Subcutaneous abdominal adipose tissue (tissue), 5 donors: ENCODE measurements at regions not wholly inside any gene's neighbourhood (a gene's known extent, or its start where the extent isn't known, plus 50 kb on each side); places are given as distances from the start of the nearest gene placed in this dataset.
"Not testable (repeated sequence)": the region's sequence is repeated elsewhere in the genome, so short reads cannot be mapped to it uniquely, and the experiment has no call there.

Experiments
- H3K27ac ChIP-seq: one replicate; pipeline ENCODE4 v1.7.0; 2013; ENCODE audit warnings: low read depth, mild to moderate bottlenecking, inconsistent platforms, low read length, moderate library complexity
- H3K27me3 ChIP-seq, 5 donors: one replicate each; pipeline ENCODE4 v1.7.0; 2013; ENCODE audit warnings: low read length in 5 of 5, inconsistent platforms in 1 of 5; ENCODE audit not compliant: control insufficient read depth in 5 of 5, insufficient read depth in 4 of 5
- H3K36me3 ChIP-seq, 5 donors: one replicate each; pipeline ENCODE4 v1.7.0; 2013; ENCODE audit warnings: low read length in 5 of 5; ENCODE audit not compliant: control insufficient read depth in 5 of 5, insufficient read depth in 5 of 5
- H3K4me1 ChIP-seq, 5 donors: one replicate each; pipeline ENCODE4 v1.7.0; 2013; ENCODE audit warnings: low read length in 5 of 5, mild to moderate bottlenecking in 3 of 5, moderate library complexity in 1 of 5; ENCODE audit not compliant: control insufficient read depth in 5 of 5, insufficient read depth in 5 of 5
- H3K4me3 ChIP-seq, 5 donors: one replicate each; pipeline ENCODE4 v1.7.0; 2013; ENCODE audit warnings: low read length in 5 of 5, low read depth in 1 of 5
- H3K9ac ChIP-seq, 5 donors: one replicate each; pipeline ENCODE4 v1.7.0; 2013; ENCODE audit warnings: low read length in 5 of 5, mild to moderate bottlenecking in 4 of 5, moderate library complexity in 3 of 5
- H3K9me3 ChIP-seq, 5 donors: one replicate each; pipeline ENCODE4 v1.7.0; 2013; ENCODE audit warnings: low read length in 5 of 5; ENCODE audit not compliant: control insufficient read depth in 5 of 5
- donor health status: healthy.
- donor health status: healthy.
- donor health status: healthy.
- donor health status: healthy.
- donor health status: healthy.

GRCh38 chr2:57490741-57491140, 555.9 kb upstream of the VRK2 start:
- H3K27me3 ChIP-seq: no peaks in the 10 kb centered on the region
- no peaks in the 10 kb centered on the region for H3K36me3 ChIP-seq
- no peak overlapping the region for H3K9ac ChIP-seq
- peaks cover 0 to 4% (median 0%) of the 10 kb centered on the region in 5 donors for H3K9me3 ChIP-seq
- H3K4me3 ChIP-seq: no peak overlapping the region
- H3K27ac ChIP-seq: no peak overlapping the region
- peaks cover 0 to 8% (median 0%) of the 10 kb centered on the region in 5 donors for H3K4me1 ChIP-seq

GRCh38 chr2:57491213-57491612, 555.4 kb upstream of the VRK2 start:
- Histone ChIP-seq H3K9ac (no peak overlapping the region), H3K27me3 (no peaks in the 10 kb centered on the region), H3K27ac (no peak overlapping the region), H3K36me3 (no peaks in the 10 kb centered on the region), H3K4me1 (peaks cover 0 to 8% (median 0%) of the 10 kb centered on the region in 5 donors), H3K4me3 (no peak overlapping the region), H3K9me3 (peaks cover 0 to 4% (median 0%) of the 10 kb centered on the region in 5 donors)

GRCh38 chr2:57493966-57494365, 552.6 kb upstream of the VRK2 start:
- H3K9ac ChIP-seq, H3K4me1 ChIP-seq, H3K4me3 ChIP-seq, H3K27me3 ChIP-seq, H3K27ac ChIP-seq, H3K36me3 ChIP-seq, H3K9me3 ChIP-seq: not testable (repeated sequence)

GRCh38 chr2:57497489-57498096, 549.0 kb upstream of the VRK2 start:
- no peak overlapping the region for H3K9ac ChIP-seq
- peaks cover 0 to 4% (median 0%) of the 10 kb centered on the region in 5 donors for H3K9me3 ChIP-seq
- H3K36me3 ChIP-seq: no peaks in the 10 kb centered on the region
- H3K27me3 ChIP-seq: no peaks in the 10 kb centered on the region
- H3K4me1 ChIP-seq: peaks cover 0 to 8% (median 0%) of the 10 kb centered on the region in 5 donors
- no peak overlapping the region for H3K4me3 ChIP-seq
- H3K27ac ChIP-seq: no peak overlapping the region

- Histone ChIP-seq H3K36me3 (no peaks in the 10 kb centered on the region), H3K9me3 (no peaks in the 10 kb centered on the region), H3K4me1 (no peaks in the 10 kb centered on the region), H3K4me3 (no peak overlapping the region), H3K27ac (no peak overlapping the region), H3K27me3 (no peaks in the 10 kb centered on the region), H3K9ac (no peak overlapping the region)
These were observed 541.8 kb upstream of the VRK2 start for GRCh38 chr2:57504787-57505186.

GRCh38 chr2:57509189-57509588, 537.4 kb upstream of the VRK2 start:
- Histone ChIP-seq H3K27ac (no peak overlapping the region), H3K36me3 (no peaks in the 10 kb centered on the region), H3K4me1 (no peaks in the 10 kb centered on the region), H3K4me3 (no peak overlapping the region), H3K9me3 (no peaks in the 10 kb centered on the region), H3K27me3 (no peaks in the 10 kb centered on the region), H3K9ac (no peak overlapping the region)

GRCh38 chr2:57510704-57511103, 535.9 kb upstream of the VRK2 start:
- Histone ChIP-seq H3K9me3 (no peaks in the 10 kb centered on the region), H3K9ac (no peak overlapping the region), H3K27me3 (no peaks in the 10 kb centered on the region), H3K36me3 (no peaks in the 10 kb centered on the region), H3K4me1 (no peaks in the 10 kb centered on the region), H3K27ac (no peak overlapping the region), H3K4me3 (no peak overlapping the region)

GRCh38 chr2:57515366-57515765, 531.2 kb upstream of the VRK2 start:
- H3K27ac ChIP-seq: no peak overlapping the region
- H3K36me3 ChIP-seq: no peaks in the 10 kb centered on the region
- no peaks in the 10 kb centered on the region for H3K27me3 ChIP-seq
- no peak overlapping the region for H3K4me3 ChIP-seq
- H3K4me1 ChIP-seq: no peaks in the 10 kb centered on the region
- H3K9me3 ChIP-seq: no peaks in the 10 kb centered on the region
- no peak overlapping the region for H3K9ac ChIP-seq

- Histone ChIP-seq H3K9ac (no peak overlapping the region), H3K9me3 (no peaks in the 10 kb centered on the region)
These were observed 529.8 kb upstream of the VRK2 start for GRCh38 chr2:57516698-57517340.

GRCh38 chr2:57523304-57523703, 523.3 kb upstream of the VRK2 start:
- Histone ChIP-seq H3K27ac (no peak overlapping the region), H3K9ac (no peak overlapping the region), H3K27me3 (no peaks in the 10 kb centered on the region), H3K36me3 (no peaks in the 10 kb centered on the region), H3K4me1 (peaks cover 0 to 14% (median 2%) of the 10 kb centered on the region in 5 donors), H3K9me3 (peaks cover 0 to 7% (median 0%) of the 10 kb centered on the region in 5 donors), H3K4me3 (no peak overlapping the region)

More at GRCh38 chr2:57516698-57517340, 529.8 kb upstream of the VRK2 start:
- Histone ChIP-seq H3K4me1 (no peaks in the 10 kb centered on the region), H3K4me3 (no peak overlapping the region), H3K27me3 (no peaks in the 10 kb centered on the region), H3K36me3 (no peaks in the 10 kb centered on the region), H3K27ac (no peak overlapping the region)
